Left lung (tissue), 4 donors: ENCODE measurements at regions not wholly inside any gene's neighbourhood (a gene's known extent, or its start where the extent isn't known, plus 50 kb on each side); places are given as distances from the start of the nearest gene placed in this dataset.

ENCODE experiments used
- ATAC-seq: fragments of 200-7000 bp; cut with Tn5 transposase; one replicate; pipeline ENCODE4 v1.9.1; 2020; ENCODE audit warnings: moderate library complexity
- DNase-seq, 4 donors: peaks; one replicate each; pipeline ENCODE4 v3.0.0-alpha.2; 2013 to 2020
- H3K27ac ChIP-seq, 2 donors: fragments of 200-600 bp; sonication (generic) in 1 of 2; one replicate each; pipeline versions ENCODE4 v1.5.0 to v1.8.0; 2020 to 2021
- H3K27me3 ChIP-seq, 2 donors: fragments of 200-600 bp; sonication (generic) in 1 of 2; one replicate each; pipeline versions ENCODE4 v1.5.0 to v1.8.0; 2020 to 2021
- H3K36me3 ChIP-seq, 2 donors: fragments of 200-600 bp; sonication (generic) in 1 of 2; one replicate each; pipeline versions ENCODE4 v1.5.0 to v1.8.0; 2020 to 2021
- H3K4me1 ChIP-seq, 2 donors: fragments of 200-600 bp; one replicate each; pipeline ENCODE4 v1.8.0; 2021
- H3K4me3 ChIP-seq, 2 donors: fragments of 200-600 bp; sonication (generic) in 1 of 2; one replicate each; pipeline versions ENCODE4 v1.5.0 to v1.8.0; 2020 to 2021; ENCODE audit warnings: mild to moderate bottlenecking in 1 of 2
- H3K9me3 ChIP-seq, 2 donors: fragments of 200-600 bp; sonication (generic) in 1 of 2; one replicate each; pipeline versions ENCODE4 v1.5.0 to v1.8.0; 2020 to 2021
- intact Hi-C, 2 donors: fragments of 100-400 bp; cut with DNase I; formaldehyde crosslinking; loops; one replicate each; pipeline versions ENCODE4 v1.11.2 to v1.14.2; 2022
- TF ChIP-seq, protein P1 (sequence below), 2 donors: fragments of 200-600 bp; sonication (generic) in 1 of 2; IDR thresholded peaks; one replicate each; pipeline versions ENCODE4 v1.5.0 to v1.8.0; 2021; ENCODE audit warnings: antibody characterized with exemption in 2 of 2
- donor health status: DM: no; HTN: yes; CAD: no.
- donor health status: DM: no; HTN: no; CAD: no.

- Histone ChIP-seq H3K27ac (no peak overlapping the region), H3K27me3 (no peaks in the 10 kb centered on the region), H3K9me3 (no peaks in the 10 kb centered on the region), H3K4me1 (no peaks in the 10 kb centered on the region), H3K36me3 (no peaks in the 10 kb centered on the region), H3K4me3 (no peak overlapping the region)
- no peak for ATAC-seq
- no peak for DNase-seq
- intact Hi-C loops, result no loop called here
- TF ChIP-seq, protein P1, sequence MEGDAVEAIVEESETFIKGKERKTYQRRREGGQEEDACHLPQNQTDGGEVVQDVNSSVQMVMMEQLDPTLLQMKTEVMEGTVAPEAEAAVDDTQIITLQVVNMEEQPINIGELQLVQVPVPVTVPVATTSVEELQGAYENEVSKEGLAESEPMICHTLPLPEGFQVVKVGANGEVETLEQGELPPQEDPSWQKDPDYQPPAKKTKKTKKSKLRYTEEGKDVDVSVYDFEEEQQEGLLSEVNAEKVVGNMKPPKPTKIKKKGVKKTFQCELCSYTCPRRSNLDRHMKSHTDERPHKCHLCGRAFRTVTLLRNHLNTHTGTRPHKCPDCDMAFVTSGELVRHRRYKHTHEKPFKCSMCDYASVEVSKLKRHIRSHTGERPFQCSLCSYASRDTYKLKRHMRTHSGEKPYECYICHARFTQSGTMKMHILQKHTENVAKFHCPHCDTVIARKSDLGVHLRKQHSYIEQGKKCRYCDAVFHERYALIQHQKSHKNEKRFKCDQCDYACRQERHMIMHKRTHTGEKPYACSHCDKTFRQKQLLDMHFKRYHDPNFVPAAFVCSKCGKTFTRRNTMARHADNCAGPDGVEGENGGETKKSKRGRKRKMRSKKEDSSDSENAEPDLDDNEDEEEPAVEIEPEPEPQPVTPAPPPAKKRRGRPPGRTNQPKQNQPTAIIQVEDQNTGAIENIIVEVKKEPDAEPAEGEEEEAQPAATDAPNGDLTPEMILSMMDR (IDR thresholded peaks at IDR 0.05), result no peak
Measured at GRCh38 chr6:92069781-92070180, 1349.6 kb downstream of the EPHA7 start.

- ATAC-seq (no peak), DNase-seq (no peak)
- no peaks in the 10 kb centered on the region for H3K4me1 ChIP-seq
- no peaks in the 10 kb centered on the region for H3K27me3 ChIP-seq
- H3K27ac ChIP-seq, result no peak overlapping the region
- TF ChIP-seq, protein P1 (IDR thresholded peaks at IDR 0.05), result no peak
- no peaks in the 10 kb centered on the region for H3K9me3 ChIP-seq
- H3K4me3 ChIP-seq, result no peak overlapping the region
- intact Hi-C loops, result no loop called here
- H3K36me3 ChIP-seq, result no peaks in the 10 kb centered on the region
Measured at GRCh38 chr6:92052513-92052912, 1366.8 kb downstream of the EPHA7 start.

GRCh38 chr6:92050216-92050615, 1369.1 kb downstream of the EPHA7 start:
- intact Hi-C loops, result no loop called here
- DNase-seq, result no peak

GRCh38 chr6:92047860-92048259, 1371.5 kb downstream of the EPHA7 start:
- Histone ChIP-seq H3K4me1 (no peaks in the 10 kb centered on the region), H3K27ac (no peak overlapping the region), H3K9me3 (no peaks in the 10 kb centered on the region), H3K36me3 (no peaks in the 10 kb centered on the region), H3K27me3 (no peaks in the 10 kb centered on the region), H3K4me3 (no peak overlapping the region)
- DNase-seq (no peak), ATAC-seq (no peak)
- TF ChIP-seq, protein P1 (IDR thresholded peaks at IDR 0.05), result no peak
- intact Hi-C loops, result no loop called here

More at GRCh38 chr6:92050216-92050615, 1369.1 kb downstream of the EPHA7 start:
- Histone ChIP-seq H3K27me3 (no peaks in the 10 kb centered on the region), H3K9me3 (no peaks in the 10 kb centered on the region), H3K4me1 (no peaks in the 10 kb centered on the region), H3K27ac (no peak overlapping the region), H3K4me3 (no peak overlapping the region), H3K36me3 (no peaks in the 10 kb centered on the region)
- ATAC-seq, result no peak
- TF ChIP-seq, protein P1 (IDR thresholded peaks at IDR 0.05), result no peak

DNA sequence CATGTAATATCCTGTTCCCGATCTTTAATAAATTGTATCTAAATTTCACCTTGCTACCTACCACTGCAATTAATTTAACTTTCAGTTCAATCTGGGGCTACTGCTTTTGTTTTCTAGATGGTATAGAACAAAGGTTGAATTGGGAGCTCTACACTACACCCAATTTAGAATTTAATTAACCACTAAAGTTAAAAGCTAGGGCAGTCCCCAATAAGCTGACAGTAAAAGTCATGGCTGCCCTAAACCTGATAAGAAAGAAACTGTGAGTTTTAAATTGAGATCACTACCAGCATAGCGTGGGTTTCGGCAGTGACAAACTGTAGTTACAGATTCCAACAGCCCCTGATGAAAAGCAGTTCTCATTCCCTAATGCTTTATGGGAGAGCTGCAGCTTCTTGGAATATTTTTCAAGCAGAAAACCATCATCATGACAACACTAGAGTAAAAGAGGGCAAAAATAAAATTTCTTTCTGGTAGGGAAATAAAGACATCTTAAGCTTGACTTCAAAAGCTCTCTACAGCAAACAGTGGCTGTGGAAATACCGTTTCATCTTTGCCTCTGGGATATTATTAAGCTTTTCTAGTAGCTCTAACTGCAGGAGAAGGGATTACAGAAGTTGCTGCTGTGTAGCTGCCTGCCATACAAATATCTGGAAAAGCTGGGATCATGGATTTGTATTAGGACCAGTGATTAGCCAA, 1372.1 kb downstream of the EPHA7 start:
- TF ChIP-seq, protein P1 (IDR thresholded peaks at IDR 0.05), result no peak
- H3K4me3 ChIP-seq, result no peak overlapping the region
- no peak overlapping the region for H3K27ac ChIP-seq
- no peak for ATAC-seq
- no peaks in the 10 kb centered on the region for H3K27me3 ChIP-seq
- H3K9me3 ChIP-seq, result no peaks in the 10 kb centered on the region
- intact Hi-C loops, result no loop called here
- H3K36me3 ChIP-seq, result no peaks in the 10 kb centered on the region
- H3K4me1 ChIP-seq, result no peaks in the 10 kb centered on the region
- DNase-seq, result no peak
